ENCODE measurements at regions not wholly inside any gene's neighbourhood (a gene's known extent, or its start where the extent isn't known, plus 50 kb on each side); places are given as distances from the start of the nearest gene placed in this dataset.
A peak's percentile ranks its signal among the peaks of the same experiment; 100 is the strongest.

DNA sequence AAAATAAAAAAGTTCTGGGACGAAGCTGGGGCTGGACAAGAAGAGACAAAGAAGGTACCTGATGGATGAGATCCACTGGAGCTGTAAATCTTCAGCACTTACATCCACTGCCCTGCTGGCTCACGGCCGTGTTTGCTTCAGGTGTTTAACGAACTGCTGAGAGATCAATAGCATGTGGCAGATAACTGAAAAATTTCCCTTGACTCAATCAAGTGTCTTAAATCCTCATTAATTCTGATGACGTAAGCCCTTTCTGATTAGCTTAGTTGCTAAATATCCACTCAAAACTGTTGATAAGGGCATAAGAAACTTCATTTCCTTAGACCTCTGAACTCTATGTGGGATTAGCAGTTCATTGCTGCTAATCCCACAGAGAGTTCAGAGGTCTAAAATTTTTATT is 354.2 kb upstream of the HS3ST1 start:
- TF ChIP-seq, protein P1, sequence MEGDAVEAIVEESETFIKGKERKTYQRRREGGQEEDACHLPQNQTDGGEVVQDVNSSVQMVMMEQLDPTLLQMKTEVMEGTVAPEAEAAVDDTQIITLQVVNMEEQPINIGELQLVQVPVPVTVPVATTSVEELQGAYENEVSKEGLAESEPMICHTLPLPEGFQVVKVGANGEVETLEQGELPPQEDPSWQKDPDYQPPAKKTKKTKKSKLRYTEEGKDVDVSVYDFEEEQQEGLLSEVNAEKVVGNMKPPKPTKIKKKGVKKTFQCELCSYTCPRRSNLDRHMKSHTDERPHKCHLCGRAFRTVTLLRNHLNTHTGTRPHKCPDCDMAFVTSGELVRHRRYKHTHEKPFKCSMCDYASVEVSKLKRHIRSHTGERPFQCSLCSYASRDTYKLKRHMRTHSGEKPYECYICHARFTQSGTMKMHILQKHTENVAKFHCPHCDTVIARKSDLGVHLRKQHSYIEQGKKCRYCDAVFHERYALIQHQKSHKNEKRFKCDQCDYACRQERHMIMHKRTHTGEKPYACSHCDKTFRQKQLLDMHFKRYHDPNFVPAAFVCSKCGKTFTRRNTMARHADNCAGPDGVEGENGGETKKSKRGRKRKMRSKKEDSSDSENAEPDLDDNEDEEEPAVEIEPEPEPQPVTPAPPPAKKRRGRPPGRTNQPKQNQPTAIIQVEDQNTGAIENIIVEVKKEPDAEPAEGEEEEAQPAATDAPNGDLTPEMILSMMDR (IDR thresholded peaks at IDR 0.05) = no peak

DNA sequence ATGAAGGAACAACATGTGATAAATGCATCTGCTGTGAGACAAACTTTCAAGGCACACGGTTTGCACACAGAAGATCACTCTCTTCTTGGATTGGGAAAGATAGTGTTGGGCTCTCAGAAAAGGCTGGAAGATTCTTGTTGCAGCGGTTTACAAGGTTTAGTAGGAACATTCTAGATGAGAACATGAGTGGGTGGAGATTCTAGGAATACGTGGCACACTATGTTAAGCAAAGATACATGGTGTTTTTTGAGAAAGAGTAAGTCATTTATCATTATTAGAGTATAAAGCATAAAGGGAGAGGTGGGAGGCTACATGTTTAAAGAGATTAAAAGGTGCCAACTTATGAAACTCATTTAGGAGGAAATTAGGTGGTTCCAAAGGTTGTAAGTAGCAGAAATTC is 348.8 kb upstream of the HS3ST1 start:
- Histone ChIP-seq H3K9me3 (no peaks in the 10 kb centered on the region), H3K4me3 (no peak overlapping the region), H3K36me3 (no peaks in the 10 kb centered on the region), H3K27me3 (replicated peaks; ENCODE audit: insufficient read depth) (no peaks in the 10 kb centered on the region), H3K27ac (no peak overlapping the region), H3K4me1 (ENCODE audit: control insufficient read depth in 1 of 2, low read depth in 2 of 2) (peaks cover 2 to 23% of the 10 kb centered on the region in 2 donors)
- DNase-seq (ENCODE audit: low spot score) = no peak
- ATAC-seq (ENCODE audit: insufficient number of reproducible peaks, low FRiP score, low read depth) = no peak
- TF ChIP-seq, protein P1 (IDR thresholded peaks at IDR 0.05) = no peak

More for the DNA sequence above, 354.2 kb upstream of the HS3ST1 start:
- Histone ChIP-seq H3K4me3 (no peak overlapping the region), H3K27me3 (replicated peaks; ENCODE audit: insufficient read depth) (no peaks in the 10 kb centered on the region), H3K36me3 (no peaks in the 10 kb centered on the region), H3K27ac (no peak overlapping the region), H3K9me3 (no peaks in the 10 kb centered on the region), H3K4me1 (ENCODE audit: control insufficient read depth in 1 of 2, low read depth in 2 of 2) (no peaks in the 10 kb centered on the region)
- DNase-seq (ENCODE audit: low spot score) (no peak), ATAC-seq (ENCODE audit: insufficient number of reproducible peaks, low FRiP score, low read depth) (no peak)

DNA sequence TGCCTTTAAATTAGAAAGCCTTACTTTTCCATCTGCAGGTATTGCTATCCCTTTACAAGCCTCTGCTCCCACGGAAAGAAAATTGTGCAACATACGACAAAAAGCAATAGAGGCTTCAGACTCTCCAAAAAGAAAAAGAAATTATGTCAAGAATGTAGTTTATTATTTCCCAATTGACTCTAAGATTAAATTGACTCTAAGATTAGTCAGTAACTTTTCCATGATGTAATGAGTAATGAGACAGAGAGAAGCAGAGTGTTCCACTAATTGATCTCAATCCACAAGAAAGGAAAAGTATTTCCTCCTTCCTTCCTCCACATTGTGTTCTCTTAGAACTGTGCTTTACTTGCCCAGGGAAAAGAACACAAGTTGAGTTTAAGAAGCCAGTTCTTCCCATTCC is 345.7 kb upstream of the HS3ST1 start:
- DNase-seq (ENCODE audit: low spot score) (no peak), ATAC-seq (ENCODE audit: insufficient number of reproducible peaks, low FRiP score, low read depth) (peak; percentile 65)
- no peaks in the 10 kb centered on the region for H3K36me3 ChIP-seq

DNA sequence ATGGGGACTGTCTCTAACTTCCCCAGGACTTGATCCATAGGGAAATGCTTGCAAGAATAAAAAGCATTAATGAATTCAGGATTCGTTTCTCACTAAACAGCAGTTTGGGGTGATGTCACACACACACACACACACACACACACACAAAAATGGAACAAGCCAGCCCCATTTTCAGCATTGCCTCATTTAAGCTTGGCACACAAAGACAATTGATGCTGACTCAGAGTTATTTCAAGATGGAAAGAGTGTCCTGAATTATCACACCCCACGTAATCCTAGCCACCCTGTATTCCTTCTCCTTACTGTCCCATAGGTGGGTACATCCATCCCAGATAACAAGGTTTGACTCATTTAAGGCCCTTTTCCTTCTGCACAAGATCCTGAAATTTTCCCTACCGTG is 345.1 kb upstream of the HS3ST1 start:
- H3K27me3 ChIP-seq (replicated peaks; ENCODE audit: insufficient read depth) = no peaks in the 10 kb centered on the region
- H3K27ac ChIP-seq = no peak overlapping the region
- peaks cover 2 to 23% of the 10 kb centered on the region in 2 donors for H3K4me1 ChIP-seq (ENCODE audit: control insufficient read depth in 1 of 2, low read depth in 2 of 2)
- H3K4me3 ChIP-seq = no peak overlapping the region
- TF ChIP-seq, protein P1 (IDR thresholded peaks at IDR 0.05) = no peak
- DNase-seq (ENCODE audit: low spot score) (no peak), ATAC-seq (ENCODE audit: insufficient number of reproducible peaks, low FRiP score, low read depth) (no peak)
- H3K36me3 ChIP-seq = no peaks in the 10 kb centered on the region
- no peaks in the 10 kb centered on the region for H3K9me3 ChIP-seq

More for the DNA sequence above, 345.7 kb upstream of the HS3ST1 start:
- Histone ChIP-seq H3K27me3 (replicated peaks; ENCODE audit: insufficient read depth) (no peaks in the 10 kb centered on the region), H3K4me3 (no peak overlapping the region), H3K4me1 (ENCODE audit: control insufficient read depth in 1 of 2, low read depth in 2 of 2) (peaks cover 2 to 23% of the 10 kb centered on the region in 2 donors), H3K9me3 (no peaks in the 10 kb centered on the region), H3K27ac (peak overlapping the region in 1 of 2 donors; percentile 33)
- TF ChIP-seq, protein P1 (IDR thresholded peaks at IDR 0.05) = no peak

DNA sequence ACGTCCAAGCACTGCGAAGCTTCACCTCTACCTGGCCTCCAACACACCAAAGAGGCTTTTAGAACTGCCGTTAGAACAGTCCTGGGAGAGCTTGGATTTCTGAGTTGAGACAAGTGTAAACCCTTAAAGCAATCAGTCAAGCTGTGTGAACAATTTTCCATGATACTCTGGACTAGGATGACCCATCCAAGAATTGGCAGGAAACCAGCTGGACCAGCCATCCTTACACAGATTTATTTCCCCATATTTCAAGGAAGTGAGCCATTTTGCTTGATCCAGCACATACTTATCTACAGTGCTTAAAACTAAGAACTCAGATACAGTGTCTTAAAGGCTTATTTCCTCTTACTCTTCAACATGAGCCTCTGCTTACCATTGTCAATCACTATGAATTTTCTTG is 340.7 kb upstream of the HS3ST1 start:
- TF ChIP-seq, protein P1 (IDR thresholded peaks at IDR 0.05) = no peak
- no peaks in the 10 kb centered on the region for H3K36me3 ChIP-seq
- no peak overlapping the region for H3K27ac ChIP-seq
- DNase-seq (ENCODE audit: low spot score) (no peak), ATAC-seq (ENCODE audit: insufficient number of reproducible peaks, low FRiP score, low read depth) (no peak)
- no peaks in the 10 kb centered on the region for H3K9me3 ChIP-seq
- no peaks in the 10 kb centered on the region for H3K27me3 ChIP-seq (replicated peaks; ENCODE audit: insufficient read depth)
- H3K4me1 ChIP-seq (ENCODE audit: control insufficient read depth in 1 of 2, low read depth in 2 of 2) = peaks cover 0 to 8% of the 10 kb centered on the region in 2 donors
- H3K4me3 ChIP-seq = no peak overlapping the region
